KG1 (cell line): ENCODE measurements at regions not wholly inside any gene's neighbourhood (a gene's known extent, or its start where the extent isn't known, plus 50 kb on each side); places are given as distances from the start of the nearest gene placed in this dataset.

Source experiments
- DNase-seq: peaks from one replicate; lab custom pipeline; 2025; lab: John Stamatoyannopoulos, UW

GRCh38 chr5:20649966-20650365 is 662.0 kb upstream of the CDH18 start:
- DNase-seq, result no peak

- no peak for DNase-seq
Measured at GRCh38 chr5:20648981-20649380, 661.0 kb upstream of the CDH18 start.

GRCh38 chr5:20636686-20637085 is 648.7 kb upstream of the CDH18 start:
- no peak for DNase-seq

- no peak for DNase-seq
Measured at GRCh38 chr5:20619591-20619990, 631.6 kb upstream of the CDH18 start.

GRCh38 chr5:20618340-20618739 is 630.3 kb upstream of the CDH18 start:
- no peak for DNase-seq

GRCh38 chr5:20617841-20618240 is 629.8 kb upstream of the CDH18 start:
- no peak for DNase-seq

GRCh38 chr5:20615888-20616563 is 628.0 kb upstream of the CDH18 start:
- DNase-seq, result no peak

- no peak for DNase-seq
Measured at GRCh38 chr5:20611620-20612019, 623.6 kb upstream of the CDH18 start.

- no peak for DNase-seq
Measured at GRCh38 chr5:20610681-20611080, 622.7 kb upstream of the CDH18 start.

GRCh38 chr5:20609126-20609525 is 621.1 kb upstream of the CDH18 start:
- no peak for DNase-seq

GRCh38 chr5:20608567-20608966 is 620.6 kb upstream of the CDH18 start:
- DNase-seq, result no peak

- DNase-seq, result no peak
Measured at GRCh38 chr5:20605732-20606525, 617.9 kb upstream of the CDH18 start.

- no peak for DNase-seq
Measured at GRCh38 chr5:20604992-20605391, 617.0 kb upstream of the CDH18 start.

GRCh38 chr5:20601678-20602100 is 613.7 kb upstream of the CDH18 start:
- DNase-seq, result no peak

- DNase-seq, result no peak
Measured at GRCh38 chr5:20590356-20590755, 602.4 kb upstream of the CDH18 start.

- DNase-seq, result no peak
Measured at GRCh38 chr5:20575571-20575970, 587.6 kb upstream of the CDH18 start.

- DNase-seq, result no peak
Measured at GRCh38 chr5:20574576-20574975, 586.6 kb upstream of the CDH18 start.

GRCh38 chr5:20572614-20573013 is 584.6 kb upstream of the CDH18 start:
- DNase-seq, result peak; percentile 21

GRCh38 chr5:20570486-20570885 is 582.5 kb upstream of the CDH18 start:
- no peak for DNase-seq

- no peak for DNase-seq
Measured at GRCh38 chr5:20562544-20562943, 574.5 kb upstream of the CDH18 start.

GRCh38 chr5:20559845-20560244 is 571.8 kb upstream of the CDH18 start:
- DNase-seq, result no peak

GRCh38 chr5:20556115-20556763 is 568.2 kb upstream of the CDH18 start:
- no peak for DNase-seq

- no peak for DNase-seq
Measured at GRCh38 chr5:20555034-20555433, 567.0 kb upstream of the CDH18 start.
